NCI-H128 (cell line): ENCODE measurements at regions not wholly inside any gene's neighbourhood (a gene's known extent, or its start where the extent isn't known, plus 50 kb on each side); places are given as distances from the start of the nearest gene placed in this dataset.
"Not testable (repeated sequence)": the region's sequence is repeated elsewhere in the genome, so short reads cannot be mapped to it uniquely, and the experiment has no call there.

Source experiments
- DNase-seq: peaks from one replicate; lab custom pipeline; 2025; ENCODE audit not compliant: unreplicated experiment; lab: John Stamatoyannopoulos, UW

DNA sequence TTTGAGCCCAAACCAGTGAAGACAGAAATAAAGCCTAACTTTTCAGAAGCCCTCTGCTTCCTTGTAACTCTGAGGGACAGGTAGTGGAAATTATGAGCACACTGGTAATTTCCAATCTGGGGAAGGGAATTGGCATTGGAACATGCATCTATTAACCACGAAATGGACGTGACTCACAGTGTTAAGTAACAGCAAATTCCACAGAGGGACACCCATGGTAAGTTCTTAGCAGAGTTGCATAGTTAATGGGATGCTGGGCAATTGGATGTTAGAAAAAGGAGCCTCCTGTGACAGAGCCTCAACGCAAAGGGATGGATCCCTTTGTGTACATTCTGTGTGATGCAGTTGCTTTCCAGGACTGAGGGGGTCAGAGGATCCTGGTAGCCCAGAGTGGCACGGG is 168.6 kb downstream of the SEMA6D start:
- no peak for DNase-seq

- peak; percentile 24 for DNase-seq
Observed at GRCh38 chr15:47887241-47887800, 170.0 kb downstream of the SEMA6D start.

GRCh38 chr15:47888385-47889100 is 171.2 kb downstream of the SEMA6D start:
- no peak for DNase-seq

DNA sequence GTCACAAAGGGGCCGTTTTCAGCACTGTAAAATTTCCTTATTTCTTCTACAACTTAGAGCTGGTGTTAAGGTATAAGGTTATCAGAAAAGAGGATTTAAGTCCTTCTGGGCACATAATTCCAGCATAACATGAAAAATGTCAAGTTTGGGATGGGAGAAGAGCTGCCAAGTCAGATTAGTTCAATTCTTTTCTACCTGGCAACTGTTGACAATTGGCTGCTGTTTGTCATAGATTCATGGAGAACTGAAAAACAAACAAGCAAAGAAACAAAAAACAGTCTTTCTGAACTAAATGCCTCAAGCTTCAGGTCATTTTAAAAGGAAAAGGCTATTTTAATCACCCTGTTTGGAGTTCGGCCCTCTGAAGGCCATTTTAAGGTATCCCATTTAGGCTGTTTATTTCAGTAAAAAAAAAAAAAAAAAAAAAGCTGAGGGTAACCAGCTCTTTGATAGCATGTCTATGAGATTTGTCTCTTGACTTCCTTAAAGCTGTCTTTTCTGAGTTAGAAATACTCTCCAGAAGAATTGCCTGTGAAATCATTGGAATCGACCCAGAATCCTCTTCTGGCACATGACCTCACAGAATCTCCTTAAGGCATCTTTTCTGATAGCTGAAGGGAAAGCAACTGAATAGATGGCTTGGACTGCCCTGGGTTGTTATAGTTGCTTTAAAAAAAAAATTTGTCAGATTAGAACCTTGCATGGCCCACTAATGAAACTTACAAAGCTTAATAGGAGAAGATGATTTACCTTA is 173.3 kb downstream of the SEMA6D start:
- no peak for DNase-seq

GRCh38 chr15:47897525-47897924 is 180.2 kb downstream of the SEMA6D start:
- DNase-seq: no peak

GRCh38 chr15:47900751-47901150 is 183.4 kb downstream of the SEMA6D start:
- no peak for DNase-seq

GRCh38 chr15:47903368-47903767 is 186.1 kb downstream of the SEMA6D start:
- no peak for DNase-seq

DNA sequence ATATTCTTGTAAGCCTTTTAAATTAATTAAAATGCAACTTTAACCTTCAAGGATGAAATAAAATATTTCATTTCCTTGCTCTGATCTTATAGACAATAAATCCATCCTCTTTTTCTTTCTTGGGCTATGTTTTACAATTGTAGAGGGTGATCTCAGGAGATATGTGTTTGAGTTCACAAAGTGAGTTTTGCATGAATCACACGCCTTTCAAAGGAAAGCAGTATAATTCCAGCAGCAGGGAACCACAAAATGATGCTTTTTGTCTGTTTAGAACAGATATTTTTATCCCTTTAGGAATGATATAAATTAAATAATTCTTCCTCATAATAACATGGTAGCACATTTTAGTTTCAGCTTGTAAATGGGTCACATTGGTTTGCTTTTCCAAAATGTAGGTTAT is 191.2 kb downstream of the SEMA6D start:
- no peak for DNase-seq

GRCh38 chr15:47908950-47909670 is 191.8 kb downstream of the SEMA6D start:
- DNase-seq: no peak

GRCh38 chr15:47912910-47913309 is 195.6 kb downstream of the SEMA6D start:
- not testable (repeated sequence) for DNase-seq

DNA sequence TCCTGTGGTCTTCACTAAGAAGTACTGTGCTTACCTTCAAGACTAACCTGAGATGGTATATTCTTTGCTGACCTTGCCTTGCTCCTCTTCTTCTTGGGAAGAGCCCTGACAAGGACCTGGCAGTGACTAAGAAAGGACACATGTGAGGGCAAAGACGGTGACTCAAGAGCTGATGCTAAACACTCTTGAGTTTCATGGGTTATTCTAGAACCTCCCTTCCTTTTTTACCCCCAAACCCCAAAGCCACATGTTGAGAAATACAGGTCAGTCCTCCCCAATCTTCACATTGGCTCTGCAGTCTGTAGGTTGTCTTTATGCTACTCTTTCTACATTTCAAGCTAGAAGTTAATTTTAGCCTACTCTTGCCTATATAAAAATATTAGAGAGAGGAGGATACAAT is 200.6 kb downstream of the SEMA6D start:
- DNase-seq: no peak

DNA sequence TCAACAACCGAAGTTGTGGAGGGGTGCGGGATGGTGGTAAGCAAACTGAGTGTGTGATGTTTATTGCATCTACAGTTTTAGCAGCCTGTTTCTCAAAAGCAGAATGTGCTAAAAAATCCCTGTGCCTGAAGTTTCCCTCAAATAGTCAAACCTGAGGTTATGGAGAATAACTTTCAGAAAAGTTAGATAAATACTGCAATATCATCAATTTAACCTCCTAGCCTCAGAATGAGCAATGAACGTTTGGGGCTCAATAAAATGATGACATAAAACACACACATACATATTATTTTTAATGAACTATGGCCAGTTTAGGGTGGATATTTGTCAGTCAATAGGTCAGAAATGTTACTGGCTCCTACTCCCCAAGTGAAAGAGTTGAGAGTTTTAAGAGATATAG is 201.6 kb downstream of the SEMA6D start:
- no peak for DNase-seq

GRCh38 chr15:47924381-47924780 is 196.4 kb upstream of the SLC24A5 start:
- DNase-seq: no peak

DNA sequence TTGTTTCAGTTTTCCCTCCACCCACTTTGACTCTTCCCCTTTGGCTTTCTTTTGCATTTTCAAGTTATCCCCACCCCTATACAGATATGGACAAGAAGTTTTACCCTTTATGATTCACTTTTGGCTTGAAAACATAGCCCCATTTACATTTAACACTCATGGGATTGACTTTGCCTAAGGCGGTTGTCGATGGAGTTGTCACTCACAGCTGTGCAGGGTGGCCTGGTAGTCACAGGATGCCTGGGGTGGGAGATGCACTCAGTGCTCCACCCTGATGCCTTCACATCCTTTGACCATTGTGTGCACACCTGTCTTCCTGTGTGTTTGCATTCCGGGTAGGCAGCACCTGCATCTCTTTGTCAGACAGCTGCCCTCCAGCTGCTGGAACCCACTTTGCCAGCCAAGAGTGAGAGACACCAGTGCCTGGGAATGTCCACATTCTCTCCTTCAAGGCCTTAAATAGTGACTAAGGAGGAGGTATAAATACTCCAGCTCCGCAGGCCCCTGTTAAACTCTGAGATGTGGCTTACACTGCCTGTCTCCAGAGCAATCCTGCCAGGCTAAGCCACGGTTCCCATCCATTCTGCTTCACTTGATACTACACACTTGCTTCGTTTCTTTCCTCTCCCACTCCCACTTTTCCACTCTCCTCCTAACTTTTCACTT is 191.5 kb upstream of the SLC24A5 start:
- DNase-seq: no peak

- no peak for DNase-seq
Observed at GRCh38 chr15:47932261-47932660, 188.5 kb upstream of the SLC24A5 start.

DNA sequence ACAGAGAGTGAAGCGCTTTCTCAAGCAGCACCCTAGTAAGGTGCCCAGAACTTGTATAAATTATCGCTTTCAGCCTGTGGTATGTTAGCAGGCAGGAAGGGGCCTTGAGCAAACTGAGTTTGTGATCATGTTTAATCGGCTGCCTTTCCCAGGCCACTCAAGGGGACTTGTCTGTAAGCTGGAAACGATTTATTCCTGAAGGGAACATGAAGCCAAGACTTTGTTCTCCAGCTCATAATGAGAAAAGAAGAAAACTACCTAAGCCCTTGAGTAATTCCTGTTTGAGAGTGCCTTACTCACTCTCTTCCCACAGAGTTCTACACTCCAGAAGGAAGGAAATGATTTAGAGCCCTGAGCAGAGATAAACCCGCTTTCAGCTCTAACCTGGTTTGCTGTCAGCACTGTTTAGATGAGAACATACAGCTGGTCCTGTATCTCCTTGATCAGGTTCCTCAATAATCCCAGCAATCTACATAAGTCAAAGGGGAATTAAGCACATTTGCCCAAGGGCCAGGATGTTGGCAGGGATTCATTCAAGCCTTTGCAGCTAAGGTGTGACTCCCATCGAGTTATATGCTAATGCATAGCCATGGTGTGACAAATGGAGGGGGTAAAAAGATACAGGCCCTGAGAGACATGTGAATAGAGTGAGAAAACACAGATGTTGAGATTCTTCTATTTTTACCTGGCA is 187.7 kb upstream of the SLC24A5 start:
- no peak for DNase-seq

GRCh38 chr15:47933865-47934264 is 186.9 kb upstream of the SLC24A5 start:
- no peak for DNase-seq

- DNase-seq: no peak
Observed at GRCh38 chr15:47934342-47934741, 186.4 kb upstream of the SLC24A5 start.

DNA sequence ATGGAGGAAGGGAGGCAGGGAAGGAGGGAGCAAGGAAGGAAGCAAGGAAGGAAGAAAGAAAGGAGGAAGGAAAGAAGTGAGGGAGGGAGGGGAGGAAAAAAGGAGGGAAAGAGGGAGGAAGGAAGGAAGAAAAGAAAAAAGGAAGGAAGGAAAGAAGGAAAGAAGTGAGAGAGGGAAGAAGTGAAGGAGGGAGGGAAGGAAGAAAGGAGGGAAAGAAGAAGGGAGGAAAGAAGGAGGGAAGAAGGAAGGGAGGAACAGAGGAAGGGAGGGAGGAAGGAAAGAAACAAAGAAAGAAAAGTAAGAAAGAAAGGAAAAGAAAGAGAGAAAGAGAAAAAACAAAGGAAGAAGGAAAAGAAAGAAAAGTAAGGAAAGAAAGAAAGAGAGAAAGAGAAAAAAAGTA is 183.0 kb upstream of the SLC24A5 start:
- no peak for DNase-seq

DNA sequence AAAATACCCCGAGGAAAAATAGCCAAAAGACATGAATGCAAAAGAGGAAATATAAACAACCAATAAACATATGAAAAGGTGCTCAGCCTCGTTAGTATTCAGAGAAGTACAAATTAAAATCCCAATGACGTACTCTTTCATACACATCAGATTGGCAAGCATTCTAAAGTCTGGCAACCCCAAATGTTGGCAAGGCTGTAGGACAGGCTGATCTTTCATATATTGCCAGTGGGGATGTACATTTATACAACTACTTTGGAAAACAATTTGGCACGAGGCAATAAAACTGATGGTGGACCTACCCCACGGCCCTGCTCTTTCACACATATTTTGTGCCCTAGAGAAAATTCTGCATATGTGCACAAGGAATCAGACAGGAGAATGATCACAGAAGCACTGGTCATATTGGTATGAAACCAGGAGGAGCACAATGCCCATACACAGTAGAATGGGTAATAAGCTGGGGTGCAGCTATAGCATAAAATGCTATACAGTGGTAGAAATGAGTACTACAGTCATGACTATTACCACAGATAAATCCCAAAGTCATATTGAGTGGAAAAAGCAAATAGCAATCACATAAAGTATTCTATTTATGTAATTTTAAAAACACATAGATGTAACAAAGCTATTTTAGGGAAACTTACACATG is 176.0 kb upstream of the SLC24A5 start:
- no peak for DNase-seq
